GM12874 (cell line): ENCODE measurements at regions not wholly inside any gene's neighbourhood (a gene's known extent, or its start where the extent isn't known, plus 50 kb on each side); places are given as distances from the start of the nearest gene placed in this dataset.

ENCODE experiments used
- TF ChIP-seq, protein P1 (sequence below): IDR thresholded peaks from 2 replicates; pipeline ENCODE4 v1.5.1; 2011; ENCODE audit warnings: low read depth, mild to moderate bottlenecking, control low read depth, low read length, moderate library complexity; ENCODE audit not compliant: insufficient read depth

DNA sequence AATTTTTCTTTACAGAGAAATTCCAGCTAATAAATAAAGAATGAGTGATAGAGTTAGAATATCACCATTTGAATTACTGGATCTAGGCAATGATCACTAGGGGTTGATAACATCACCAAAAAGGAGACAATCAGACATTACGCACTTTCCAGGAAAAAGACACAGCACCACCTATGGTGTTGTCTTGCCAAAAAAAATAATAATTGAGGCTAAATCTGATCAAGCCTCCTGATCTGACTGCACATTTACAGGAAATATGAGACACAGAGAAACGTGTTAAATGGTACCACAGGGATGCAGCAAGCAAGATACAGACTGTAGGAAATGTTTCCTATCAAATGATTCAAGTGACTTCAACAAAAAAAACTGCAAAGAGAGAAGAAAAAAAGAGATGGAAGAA is 92.8 kb downstream of the EOMES start:
- TF ChIP-seq, protein P1, sequence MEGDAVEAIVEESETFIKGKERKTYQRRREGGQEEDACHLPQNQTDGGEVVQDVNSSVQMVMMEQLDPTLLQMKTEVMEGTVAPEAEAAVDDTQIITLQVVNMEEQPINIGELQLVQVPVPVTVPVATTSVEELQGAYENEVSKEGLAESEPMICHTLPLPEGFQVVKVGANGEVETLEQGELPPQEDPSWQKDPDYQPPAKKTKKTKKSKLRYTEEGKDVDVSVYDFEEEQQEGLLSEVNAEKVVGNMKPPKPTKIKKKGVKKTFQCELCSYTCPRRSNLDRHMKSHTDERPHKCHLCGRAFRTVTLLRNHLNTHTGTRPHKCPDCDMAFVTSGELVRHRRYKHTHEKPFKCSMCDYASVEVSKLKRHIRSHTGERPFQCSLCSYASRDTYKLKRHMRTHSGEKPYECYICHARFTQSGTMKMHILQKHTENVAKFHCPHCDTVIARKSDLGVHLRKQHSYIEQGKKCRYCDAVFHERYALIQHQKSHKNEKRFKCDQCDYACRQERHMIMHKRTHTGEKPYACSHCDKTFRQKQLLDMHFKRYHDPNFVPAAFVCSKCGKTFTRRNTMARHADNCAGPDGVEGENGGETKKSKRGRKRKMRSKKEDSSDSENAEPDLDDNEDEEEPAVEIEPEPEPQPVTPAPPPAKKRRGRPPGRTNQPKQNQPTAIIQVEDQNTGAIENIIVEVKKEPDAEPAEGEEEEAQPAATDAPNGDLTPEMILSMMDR, result no peak

GRCh38 chr3:27628026-27628750 is 93.9 kb downstream of the EOMES start:
- TF ChIP-seq, protein P1, result no peak

DNA sequence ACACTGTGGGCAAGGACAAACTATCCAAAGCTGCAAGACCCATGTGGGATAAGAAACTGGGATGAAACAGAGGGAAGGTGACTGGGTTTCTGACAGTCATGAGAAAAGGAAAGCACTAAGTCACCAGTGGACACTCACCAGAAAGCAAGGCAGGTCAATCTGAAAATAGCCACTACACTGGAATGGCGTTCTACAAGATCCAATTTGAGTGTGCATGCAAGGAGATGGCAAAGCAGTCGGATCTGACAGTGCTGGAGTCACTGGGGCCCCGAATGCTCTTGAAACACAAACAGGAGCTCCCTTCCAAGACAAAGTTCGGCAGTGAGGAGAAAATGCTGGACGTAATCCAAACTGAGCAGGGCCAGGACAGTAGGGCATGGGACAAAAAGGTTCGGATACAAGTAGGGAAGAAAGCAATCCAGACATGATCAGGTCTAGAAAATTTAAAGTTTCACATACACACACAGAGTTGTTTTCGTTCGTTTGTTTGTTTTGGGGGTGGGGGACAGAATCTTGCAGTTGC is 95.5 kb downstream of the EOMES start:
- TF ChIP-seq, protein P1, result no peak

- TF ChIP-seq, protein P1, result no peak
Observed at GRCh38 chr3:27625864-27626263, 96.3 kb downstream of the EOMES start.

DNA sequence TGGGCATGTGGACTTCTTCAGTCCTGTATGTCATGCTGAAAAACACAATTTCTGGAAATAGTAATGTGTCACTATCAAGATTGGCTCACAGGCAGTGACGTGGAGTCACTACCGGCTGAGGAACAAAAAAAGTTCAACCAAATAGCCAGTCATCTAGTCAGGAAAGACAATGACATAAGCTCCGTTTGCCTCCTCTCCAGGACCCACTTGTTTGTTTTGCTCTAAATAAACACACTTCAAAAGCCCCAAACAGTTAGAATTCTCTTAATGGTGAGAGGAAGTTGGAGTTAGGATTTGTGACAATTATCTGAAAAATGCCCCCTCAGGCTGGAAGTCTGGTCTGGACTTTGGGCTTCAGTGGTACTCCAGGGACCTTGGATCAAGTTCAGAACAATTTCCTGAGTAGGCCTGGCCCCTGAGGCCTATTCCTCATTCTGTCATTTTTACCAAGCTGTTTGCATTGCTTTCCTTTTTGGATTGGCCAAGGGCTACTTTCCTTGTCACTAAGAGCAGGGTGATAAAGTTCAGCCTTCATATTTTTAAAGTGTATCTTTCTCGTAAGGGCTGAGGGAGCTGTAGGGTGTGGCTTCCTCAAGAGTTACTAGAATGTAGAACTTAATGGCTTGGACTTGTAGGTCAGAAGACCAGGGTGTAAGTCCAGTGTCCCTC is 98.9 kb downstream of the EOMES start:
- TF ChIP-seq, protein P1, result no peak

DNA sequence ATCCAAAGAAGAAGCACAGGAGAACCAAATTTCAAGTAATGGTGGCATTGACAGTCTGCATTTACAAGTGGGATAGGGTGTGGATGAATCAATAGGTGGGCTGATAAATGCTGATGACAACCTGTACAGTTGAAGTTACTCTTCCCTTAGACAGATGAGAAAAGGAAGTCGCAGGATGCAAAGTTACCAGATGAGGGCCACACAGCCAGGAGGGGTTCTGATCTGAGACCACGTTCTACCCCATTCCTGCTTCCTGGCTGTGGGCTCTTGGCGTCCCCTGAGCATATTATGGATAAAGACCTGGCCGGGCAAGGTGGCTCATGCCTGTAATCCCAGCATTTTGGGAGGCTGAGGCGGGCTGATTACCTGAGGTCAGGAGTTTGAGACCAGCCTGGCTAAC is 104.6 kb downstream of the EOMES start:
- TF ChIP-seq, protein P1, result no peak

- TF ChIP-seq, protein P1, result no peak
Observed at GRCh38 chr3:27616031-27616430, 106.1 kb downstream of the EOMES start.
